ENCODE measurements at regions not wholly inside any gene's neighbourhood (a gene's known extent, or its start where the extent isn't known, plus 50 kb on each side); places are given as distances from the start of the nearest gene placed in this dataset.

GRCh38 chr5:87129046-87129445 is 138.6 kb upstream of the RASA1 start:
- no peak for TF ChIP-seq EZH2 (IDR thresholded peaks at IDR 0.05; ENCODE audit: borderline replicate concordance, low read length)
- TF ChIP-seq CTCF (IDR thresholded peaks at IDR 0.05; ENCODE audit: low read length), result no peak
